Coronary artery (tissue), 2 donors: ENCODE measurements at regions not wholly inside any gene's neighbourhood (a gene's known extent, or its start where the extent isn't known, plus 50 kb on each side); places are given as distances from the start of the nearest gene placed in this dataset.
"Not testable (repeated sequence)": the region's sequence is repeated elsewhere in the genome, so short reads cannot be mapped to it uniquely, and the experiment has no call there.

Experiments
- DNase-seq: peaks from one replicate; pipeline ENCODE4 v3.0.0-alpha.2; 2017; ENCODE audit warnings: low spot score
- H3K27ac ChIP-seq, 2 donors: fragments of 200-600 bp; sonication (generic); one replicate each; pipeline ENCODE4 v1.5.1; 2016 to 2019
- H3K4me3 ChIP-seq: fragments of 200-600 bp; sonication (generic); 2 replicates; pipeline ENCODE4 v1.5.1; 2016; ENCODE audit warnings: mild to moderate bottlenecking, moderate library complexity
- TF ChIP-seq, protein P1 (sequence below): fragments of 200-600 bp; sonication (generic); IDR thresholded peaks from one replicate; pipeline ENCODE4 v1.5.1; 2019; ENCODE audit warnings: antibody characterized with exemption

GRCh38 chr13:67934617-67935330 lies 704.6 kb upstream of the PCDH9 start:
- TF ChIP-seq, protein P1, sequence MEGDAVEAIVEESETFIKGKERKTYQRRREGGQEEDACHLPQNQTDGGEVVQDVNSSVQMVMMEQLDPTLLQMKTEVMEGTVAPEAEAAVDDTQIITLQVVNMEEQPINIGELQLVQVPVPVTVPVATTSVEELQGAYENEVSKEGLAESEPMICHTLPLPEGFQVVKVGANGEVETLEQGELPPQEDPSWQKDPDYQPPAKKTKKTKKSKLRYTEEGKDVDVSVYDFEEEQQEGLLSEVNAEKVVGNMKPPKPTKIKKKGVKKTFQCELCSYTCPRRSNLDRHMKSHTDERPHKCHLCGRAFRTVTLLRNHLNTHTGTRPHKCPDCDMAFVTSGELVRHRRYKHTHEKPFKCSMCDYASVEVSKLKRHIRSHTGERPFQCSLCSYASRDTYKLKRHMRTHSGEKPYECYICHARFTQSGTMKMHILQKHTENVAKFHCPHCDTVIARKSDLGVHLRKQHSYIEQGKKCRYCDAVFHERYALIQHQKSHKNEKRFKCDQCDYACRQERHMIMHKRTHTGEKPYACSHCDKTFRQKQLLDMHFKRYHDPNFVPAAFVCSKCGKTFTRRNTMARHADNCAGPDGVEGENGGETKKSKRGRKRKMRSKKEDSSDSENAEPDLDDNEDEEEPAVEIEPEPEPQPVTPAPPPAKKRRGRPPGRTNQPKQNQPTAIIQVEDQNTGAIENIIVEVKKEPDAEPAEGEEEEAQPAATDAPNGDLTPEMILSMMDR = no peak

GRCh38 chr13:67932991-67933390 lies 702.9 kb upstream of the PCDH9 start:
- no peak overlapping the region for H3K27ac ChIP-seq
- DNase-seq = no peak
- H3K4me3 ChIP-seq = no peak overlapping the region
- TF ChIP-seq, protein P1 = no peak

More at GRCh38 chr13:67934617-67935330, 704.6 kb upstream of the PCDH9 start:
- H3K4me3 ChIP-seq = no peak overlapping the region
- no peak overlapping the region for H3K27ac ChIP-seq
- no peak for DNase-seq

- Histone ChIP-seq H3K27ac (no peak overlapping the region), H3K4me3 (no peak overlapping the region)
- DNase-seq = no peak
- TF ChIP-seq, protein P1 = no peak
Measured at GRCh38 chr13:67917291-67917987, 687.3 kb upstream of the PCDH9 start.

DNA sequence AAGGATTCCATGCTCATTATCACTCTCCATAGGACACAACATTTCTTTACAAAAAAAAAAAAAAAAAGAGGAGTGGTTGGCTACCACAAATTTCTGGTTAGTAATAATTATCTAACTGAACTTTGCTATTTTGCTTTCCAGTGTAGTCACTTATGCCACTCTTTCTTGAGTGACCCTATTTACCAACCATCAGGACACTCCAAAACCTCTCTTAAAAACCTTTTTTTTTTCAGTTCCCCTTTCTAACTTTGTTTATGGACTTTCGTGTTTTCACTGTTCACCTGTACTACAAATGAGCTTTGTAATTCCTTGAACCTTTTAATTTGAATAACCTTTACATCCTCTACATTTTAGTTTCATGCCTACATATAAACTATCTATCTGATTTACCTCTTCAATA lies 686.5 kb upstream of the PCDH9 start:
- Histone ChIP-seq H3K4me3 (no peak overlapping the region), H3K27ac (no peak overlapping the region)
- TF ChIP-seq, protein P1 = no peak
- no peak for DNase-seq

- TF ChIP-seq, protein P1 = no peak
- no peak for DNase-seq
- Histone ChIP-seq H3K4me3 (no peak overlapping the region), H3K27ac (no peak overlapping the region)
Measured at GRCh38 chr13:67914535-67914934, 684.4 kb upstream of the PCDH9 start.

- not testable (repeated sequence) for H3K4me3 ChIP-seq, H3K27ac ChIP-seq, DNase-seq
Measured at GRCh38 chr13:67902960-67903359, 672.8 kb upstream of the PCDH9 start.

GRCh38 chr13:67880916-67881315 lies 650.8 kb upstream of the PCDH9 start:
- H3K27ac ChIP-seq = no peak overlapping the region
- TF ChIP-seq, protein P1 = no peak
- no peak for DNase-seq
- no peak overlapping the region for H3K4me3 ChIP-seq
